HG02885 (cell line): ENCODE measurements at regions not wholly inside any gene's neighbourhood (a gene's known extent, or its start where the extent isn't known, plus 50 kb on each side); places are given as distances from the start of the nearest gene placed in this dataset.

Source experiments
- ATAC-seq: cut with Tn5 transposase; IDR thresholded peaks from one replicate; pipeline ENCODE4 v1.9.1; 2021; ENCODE audit warnings: mild to moderate bottlenecking; ENCODE audit not compliant: unreplicated experiment, poor library complexity

DNA sequence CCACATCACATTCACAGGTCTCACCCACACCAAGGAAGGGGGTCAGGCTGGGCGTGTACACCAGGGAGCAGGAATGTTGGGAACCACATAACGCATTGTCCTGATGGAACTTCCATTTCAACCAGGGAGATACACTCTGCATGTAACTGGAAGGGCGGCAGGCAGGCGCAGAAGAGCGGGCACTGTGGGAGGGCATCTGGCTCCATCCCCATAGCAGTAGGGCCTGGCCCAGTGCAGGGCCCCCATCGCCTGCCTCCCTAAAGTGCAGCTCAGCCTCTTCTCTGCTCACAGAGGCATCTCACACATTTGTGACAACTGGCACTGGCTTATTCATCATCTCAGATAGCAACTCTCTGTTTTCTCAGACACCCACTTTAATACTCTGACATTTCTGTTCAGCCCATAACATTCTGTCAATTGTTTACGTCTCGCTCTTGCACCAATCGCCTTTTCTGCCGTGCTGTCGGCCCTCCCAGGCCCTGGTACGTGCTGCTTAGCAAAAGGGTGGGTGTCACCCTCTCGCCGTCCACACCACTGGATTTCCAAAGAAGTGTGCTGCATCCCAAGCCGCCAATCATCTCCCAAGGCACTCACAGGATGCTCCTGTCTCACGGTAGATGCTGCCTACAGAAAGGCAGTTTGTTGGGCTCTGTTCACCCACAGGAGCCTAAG lies 353.3 kb upstream of the ZNF507 start:
- no peak for ATAC-seq

DNA sequence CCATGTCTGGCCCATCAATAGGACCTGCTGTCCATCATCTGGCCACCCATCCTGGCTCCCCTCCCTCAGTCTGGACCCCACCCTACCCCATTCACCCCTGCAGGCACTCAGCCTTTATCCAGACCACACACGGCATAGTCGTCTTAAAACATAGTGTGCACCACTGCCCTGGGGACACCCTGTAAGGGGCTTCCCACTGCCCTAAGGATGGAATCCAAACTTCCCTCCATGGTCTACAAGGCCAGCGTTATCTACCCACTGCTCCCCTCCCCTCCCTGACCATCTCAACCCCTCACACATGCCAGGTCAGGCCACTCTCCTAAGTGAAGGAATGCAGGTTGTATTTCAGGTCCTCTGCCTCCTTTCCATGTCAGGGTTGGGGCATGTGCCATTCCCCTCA lies 352.7 kb upstream of the ZNF507 start:
- ATAC-seq = no peak

DNA sequence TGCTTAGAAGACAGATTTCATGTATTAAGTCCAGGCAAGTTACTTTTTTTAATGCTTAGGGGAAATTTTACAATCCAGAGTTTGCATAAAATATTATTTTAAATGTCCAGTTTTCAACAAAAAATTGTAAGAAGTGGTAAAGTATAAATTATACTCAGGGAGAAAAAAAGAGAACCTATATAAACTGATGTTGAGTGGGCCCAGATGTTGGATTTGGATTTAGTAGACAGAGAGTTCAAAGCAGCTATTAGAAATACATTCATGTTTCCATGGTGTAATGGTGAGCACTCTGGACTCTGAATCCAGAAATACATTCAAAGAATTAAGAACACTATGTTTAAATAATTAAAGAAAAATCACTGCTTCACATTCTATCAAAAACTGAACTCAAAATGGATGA lies 349.9 kb upstream of the ZNF507 start:
- ATAC-seq = no peak

DNA sequence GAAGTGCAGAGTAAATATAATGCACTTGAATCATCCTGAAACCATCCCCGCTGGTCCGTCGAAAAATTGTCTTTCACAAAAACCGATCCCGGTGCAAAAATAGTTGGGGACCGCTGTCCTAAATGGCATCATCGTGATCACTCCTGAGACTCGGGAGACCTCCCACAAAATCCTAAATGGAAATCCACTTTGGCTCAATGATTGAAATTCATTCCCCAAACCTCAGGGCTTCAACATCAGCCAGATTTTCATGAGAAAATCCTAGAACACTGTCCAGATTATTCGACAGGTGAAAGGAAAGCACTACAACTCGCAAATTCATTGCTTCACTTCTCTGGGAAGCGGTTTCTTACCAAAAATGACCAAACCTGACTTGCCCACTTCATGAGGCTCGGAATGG lies 335.3 kb upstream of the ZNF507 start:
- no peak for ATAC-seq

DNA sequence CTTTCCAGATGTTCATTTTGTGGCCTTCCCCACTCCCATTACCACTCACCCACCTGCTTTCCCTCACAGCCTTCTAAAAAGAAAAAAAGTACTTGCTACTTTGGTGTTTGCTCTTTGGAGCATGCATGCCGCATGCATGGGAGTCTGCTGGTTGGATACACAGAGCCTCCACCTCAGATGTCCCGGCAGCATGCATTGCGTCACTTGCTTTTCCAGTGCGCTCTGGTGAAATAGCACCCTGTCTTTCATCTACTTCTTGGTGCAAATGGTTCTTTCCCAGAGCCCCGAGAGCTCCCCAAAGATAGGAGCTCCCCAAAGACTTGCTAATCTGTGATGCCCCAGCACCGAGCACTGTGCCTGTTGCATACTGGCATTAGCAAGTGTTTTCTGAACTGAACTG lies 333.2 kb upstream of the ZNF507 start:
- ATAC-seq = no peak

DNA sequence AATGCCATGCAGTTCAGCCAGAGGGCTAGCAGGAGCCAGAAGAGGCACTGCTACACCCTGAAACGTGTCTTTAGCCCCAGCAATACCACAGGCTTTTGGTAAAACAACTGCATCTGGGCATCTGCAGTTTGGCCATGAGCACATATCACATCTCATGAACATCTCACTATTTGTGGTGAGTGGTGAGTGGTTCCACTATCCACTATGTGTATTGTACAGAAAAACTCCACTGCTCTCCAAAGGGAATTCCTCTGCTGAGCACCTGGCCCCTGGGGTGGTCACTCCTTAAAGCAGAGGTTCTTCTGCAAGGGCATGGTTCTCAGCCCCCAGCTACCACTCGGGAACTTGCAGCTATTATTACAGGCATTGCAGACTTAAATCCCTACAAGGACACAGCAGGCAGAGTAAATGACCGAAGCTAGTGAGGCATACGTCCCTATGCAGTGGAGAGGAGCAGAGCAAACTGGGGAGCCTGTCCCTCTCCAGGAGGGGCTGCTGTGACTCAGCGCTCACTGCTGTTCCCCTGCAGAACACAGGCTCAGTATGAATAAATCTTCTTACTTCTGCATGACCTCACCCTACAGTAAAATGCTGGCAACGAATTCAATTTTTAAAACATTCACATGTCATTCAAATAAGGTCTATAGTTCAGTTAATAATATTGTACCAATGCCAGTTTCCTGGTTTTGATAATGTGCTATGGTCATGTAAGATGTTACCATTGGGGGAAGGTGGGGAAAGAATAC lies 332.4 kb upstream of the ZNF507 start:
- no peak for ATAC-seq

DNA sequence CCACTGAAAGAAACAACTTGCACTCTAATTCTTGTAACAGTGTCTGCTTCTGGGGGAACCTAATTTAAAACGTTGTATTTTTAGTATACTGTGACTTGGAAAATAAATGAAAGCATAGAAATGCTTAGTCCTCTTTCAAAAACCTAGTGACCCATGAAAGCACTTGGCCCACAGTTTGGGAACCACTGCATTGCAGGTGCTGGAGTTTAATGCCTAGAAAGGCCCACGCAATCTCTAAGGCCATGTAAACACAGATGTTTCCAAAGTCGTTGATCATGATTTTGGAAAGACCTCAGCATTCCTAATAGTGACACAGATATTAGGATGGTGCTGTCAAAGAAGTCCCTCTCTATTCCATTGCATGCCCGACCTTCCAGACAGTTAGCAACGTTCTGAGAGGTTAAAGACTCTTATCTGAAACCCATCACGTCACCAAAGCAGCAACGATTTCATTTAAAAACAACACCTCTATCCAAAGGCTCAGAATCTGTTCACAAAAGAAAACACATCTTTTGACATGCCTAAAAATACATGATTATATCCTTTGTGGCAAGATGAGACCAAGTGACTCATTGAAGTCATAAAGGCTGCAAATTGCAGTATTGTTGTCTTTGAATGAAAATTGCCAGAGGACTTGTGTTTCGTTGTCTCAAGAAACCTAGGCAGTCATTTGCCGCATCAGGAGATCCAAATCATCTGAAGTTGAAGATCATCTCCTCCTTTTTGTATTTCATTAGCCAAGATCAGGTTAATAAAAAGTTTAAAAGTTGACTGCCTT lies 328.0 kb upstream of the ZNF507 start:
- ATAC-seq = no peak

DNA sequence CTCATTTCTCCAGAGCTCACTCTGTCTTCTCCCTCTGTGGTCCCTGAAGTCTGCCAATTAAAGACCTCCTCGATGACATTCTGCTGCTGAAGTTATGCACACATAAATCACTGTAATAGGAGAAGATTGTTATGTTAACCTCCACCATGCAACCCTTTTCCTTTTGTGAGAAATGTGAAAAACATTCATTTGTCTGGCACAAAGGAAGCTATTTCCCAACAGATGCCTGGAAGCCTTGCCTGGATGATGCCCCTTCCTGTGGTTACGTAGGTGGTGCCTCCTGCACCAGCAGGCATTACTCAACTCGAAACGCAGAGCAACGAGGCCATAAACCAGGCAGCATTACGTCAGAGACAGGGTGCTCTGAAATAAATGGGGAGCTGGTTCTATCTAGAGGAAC lies 327.4 kb upstream of the ZNF507 start:
- ATAC-seq = no peak

DNA sequence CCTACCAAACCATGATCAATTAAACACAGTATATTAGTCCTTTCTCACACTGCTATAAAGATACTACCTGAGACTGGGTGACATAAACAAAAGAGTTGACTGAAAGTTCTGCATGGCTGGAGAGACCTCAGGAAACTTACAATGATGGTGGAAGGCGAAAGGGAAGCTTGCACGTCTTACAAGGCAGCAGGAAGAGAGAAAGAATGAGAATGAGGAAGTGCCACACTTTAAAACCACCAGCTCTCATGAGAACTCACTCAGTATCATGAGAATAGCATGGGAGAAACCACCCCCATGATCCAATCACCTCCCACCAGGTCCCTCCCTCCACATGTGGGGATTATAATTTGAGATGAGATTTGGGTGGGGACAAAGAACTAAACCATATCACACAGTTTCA lies 324.9 kb upstream of the ZNF507 start:
- no peak for ATAC-seq

DNA sequence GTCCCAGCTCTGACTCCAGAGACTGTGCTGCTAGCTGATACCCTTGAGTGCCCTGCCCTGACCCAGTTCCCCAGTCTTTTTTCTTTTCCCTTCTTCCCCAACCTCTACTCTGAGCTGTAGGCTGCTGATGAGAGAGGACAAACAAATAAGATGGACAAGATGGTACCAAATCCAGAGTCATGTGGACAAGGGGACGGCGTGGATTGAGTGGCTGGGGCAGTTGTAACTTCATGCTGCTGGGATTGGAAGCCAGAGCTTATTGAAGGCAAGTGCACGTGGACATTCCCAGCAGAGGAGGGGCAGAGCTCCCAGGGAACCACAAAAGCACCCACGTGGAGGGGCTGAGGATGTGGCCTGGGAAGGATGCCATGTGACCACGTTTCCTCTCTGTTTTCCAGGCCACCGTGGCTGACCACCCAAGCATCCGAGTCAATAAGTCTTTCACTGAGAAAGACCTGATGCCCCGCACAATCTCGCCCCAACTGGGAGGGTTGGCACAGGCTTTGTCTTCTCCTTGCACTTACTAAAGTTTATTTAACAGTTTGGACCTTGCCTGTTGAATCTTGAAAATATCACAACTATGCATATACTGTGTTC lies 323.3 kb upstream of the ZNF507 start:
- no peak for ATAC-seq

DNA sequence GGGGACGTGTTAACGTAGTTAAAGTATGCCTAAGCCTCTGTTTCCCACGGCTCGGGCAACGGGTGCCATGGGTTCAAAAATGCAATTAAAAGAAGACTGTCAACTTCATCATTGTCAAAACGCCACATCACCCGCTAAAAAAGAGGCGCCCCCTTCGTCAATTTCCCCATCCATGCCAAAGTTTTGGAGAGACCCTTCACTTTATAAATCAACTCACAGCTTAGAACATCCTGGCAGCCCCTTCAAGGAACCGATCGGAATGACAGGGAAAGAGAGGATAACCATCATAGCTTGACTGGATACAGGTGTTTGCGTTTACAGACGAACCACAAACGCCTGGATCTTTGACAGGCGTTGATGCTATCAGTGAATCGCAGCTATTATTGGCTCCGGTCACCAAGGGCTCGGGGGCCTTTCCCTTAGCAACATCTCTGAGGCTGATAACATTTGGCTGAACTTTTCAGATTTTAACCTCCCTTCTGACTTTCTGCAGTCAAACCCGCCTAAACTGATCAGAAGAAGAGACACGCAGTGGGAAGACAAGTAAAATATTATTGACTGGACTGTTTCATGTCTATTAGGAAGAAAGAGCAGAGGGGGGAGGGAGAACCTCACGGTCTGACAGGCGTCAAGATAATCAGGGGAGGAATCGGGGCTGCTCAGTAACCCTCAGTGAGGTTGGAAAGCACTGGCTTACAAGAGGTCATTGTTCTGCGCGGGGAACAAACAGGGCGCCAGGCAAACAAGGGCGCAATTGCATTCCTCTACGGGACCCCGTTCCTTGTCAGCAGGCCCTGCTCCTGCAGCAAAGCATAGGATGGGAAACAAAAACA lies 322.5 kb upstream of the ZNF507 start:
- ATAC-seq = no peak

DNA sequence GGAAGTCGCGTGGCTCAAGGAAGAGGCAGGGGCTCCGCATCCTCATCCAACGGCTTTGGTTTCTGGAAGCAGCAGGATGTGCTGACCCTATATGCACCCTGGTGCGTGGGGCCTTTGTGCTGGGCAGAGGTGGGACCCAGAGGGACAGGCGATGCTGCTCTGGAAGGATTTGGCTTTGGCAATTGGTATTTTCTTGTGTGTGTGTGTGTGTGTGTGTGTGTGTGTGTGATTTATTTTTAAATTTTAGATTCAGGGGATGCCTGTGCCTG lies 321.9 kb upstream of the ZNF507 start:
- no peak for ATAC-seq

DNA sequence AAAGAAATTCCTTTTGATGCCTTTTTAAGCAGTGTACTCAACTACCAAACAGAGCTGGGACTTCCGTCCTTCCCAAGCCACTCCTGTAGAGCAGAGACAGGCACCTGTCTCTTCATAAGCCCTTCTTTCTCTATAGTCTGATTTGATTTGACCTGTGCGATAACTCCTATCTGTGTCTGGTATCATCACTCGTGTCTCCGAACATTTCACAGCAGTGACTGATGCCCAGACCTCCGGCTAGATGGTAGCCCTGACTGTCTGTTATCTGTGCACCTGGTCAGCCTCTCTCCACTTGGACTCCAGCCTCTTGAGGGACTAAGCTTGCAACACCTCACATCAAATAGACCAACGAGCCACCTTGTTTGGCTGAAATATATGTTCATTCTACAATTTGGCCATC lies 316.2 kb upstream of the ZNF507 start:
- ATAC-seq = no peak

DNA sequence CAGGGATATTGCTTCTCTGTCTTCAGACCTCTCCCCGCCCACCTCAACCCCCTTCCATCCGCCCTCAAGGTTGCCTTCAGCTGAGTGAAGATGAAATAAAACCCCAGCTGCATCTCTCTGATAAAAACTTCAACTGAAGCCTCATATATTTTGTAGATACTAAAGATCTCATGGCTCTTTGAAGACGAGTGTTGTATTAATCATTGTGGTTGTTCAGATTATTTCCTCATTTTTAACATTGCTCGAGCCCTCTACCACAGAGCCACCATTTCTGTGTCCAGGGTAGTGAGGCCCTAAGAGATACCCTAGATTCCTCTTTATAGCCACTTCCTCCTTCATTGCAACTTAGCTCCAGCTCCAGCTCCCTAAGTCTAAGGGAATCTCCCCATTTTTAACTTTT lies 312.8 kb upstream of the ZNF507 start:
- no peak for ATAC-seq

DNA sequence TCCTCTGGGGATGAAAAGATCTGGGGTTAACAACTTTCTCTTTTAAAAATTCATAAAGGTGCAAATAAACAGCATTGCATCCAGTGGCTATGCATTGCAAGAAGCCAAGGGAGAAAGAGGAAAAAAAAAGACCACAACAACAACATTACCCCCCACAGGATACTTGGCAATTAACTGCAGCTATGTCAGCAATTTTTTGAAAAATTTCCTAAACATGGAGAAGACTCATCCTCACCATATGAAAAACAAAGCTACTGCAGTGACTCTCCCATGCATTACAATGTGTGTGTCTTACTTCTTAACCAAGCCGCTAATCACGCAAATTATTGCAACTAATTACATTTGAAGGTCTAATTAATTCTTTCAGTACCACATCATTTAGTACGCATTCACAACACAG lies 309.8 kb upstream of the ZNF507 start:
- ATAC-seq = no peak

DNA sequence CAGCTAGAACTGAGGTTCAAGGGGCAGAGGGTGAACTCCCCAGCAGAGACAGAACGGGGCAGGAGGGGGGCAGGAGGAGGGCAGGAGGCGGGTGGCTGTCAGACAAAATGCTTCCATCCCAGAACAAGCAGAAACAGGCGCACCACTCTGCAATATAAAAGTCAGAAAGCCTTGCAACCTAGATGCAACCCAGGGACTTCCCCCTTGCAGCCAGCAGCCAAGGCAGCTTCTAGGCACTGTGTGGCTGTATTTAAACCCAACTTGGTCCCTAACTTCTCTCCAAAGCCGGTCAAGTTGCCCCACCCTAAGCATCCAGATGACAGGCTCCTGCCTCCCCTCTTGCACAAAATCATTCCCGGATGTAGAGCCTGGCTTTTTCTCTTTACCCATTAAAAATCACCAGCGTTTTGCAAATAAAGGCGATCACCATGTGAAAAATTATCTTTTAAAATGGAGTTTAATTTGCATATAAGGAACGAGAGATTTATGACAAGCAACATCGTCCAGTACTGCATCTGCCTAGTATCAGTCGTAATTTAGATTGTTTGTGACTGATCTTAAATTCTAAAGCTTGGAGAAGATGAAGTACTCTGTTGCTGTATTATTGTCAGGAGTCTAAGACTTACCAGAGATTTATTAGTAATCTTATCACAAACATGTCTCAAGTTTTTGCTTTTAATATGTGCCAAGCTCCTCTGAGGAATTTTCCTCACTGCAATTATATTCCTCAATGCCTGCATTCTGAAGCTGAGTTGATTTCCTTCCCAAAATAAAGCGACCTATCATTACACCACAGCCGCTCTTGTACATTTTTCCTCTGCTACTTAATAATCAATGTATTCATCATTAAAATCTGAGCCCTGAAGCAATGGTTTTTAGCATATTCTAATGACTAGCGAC lies 307.1 kb upstream of the ZNF507 start:
- no peak for ATAC-seq

DNA sequence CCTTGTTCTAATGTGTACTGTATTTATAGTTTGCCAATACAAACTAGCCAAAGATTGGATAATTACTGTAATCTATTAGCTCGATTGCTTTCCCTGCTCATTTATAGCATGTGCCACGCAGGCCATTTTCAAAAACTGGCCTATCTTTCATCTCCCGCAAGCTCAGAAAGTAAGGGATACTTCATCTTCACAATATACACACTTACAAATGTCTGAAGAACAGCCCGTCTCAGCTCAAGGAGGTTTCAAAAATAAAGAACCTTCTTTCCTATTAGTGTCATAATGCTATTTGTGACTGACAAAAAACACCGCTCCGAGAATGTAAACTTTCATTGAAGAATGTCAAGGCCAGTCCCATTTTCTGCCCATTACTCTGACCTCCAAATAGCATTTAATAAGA lies 306.4 kb upstream of the ZNF507 start:
- no peak for ATAC-seq

DNA sequence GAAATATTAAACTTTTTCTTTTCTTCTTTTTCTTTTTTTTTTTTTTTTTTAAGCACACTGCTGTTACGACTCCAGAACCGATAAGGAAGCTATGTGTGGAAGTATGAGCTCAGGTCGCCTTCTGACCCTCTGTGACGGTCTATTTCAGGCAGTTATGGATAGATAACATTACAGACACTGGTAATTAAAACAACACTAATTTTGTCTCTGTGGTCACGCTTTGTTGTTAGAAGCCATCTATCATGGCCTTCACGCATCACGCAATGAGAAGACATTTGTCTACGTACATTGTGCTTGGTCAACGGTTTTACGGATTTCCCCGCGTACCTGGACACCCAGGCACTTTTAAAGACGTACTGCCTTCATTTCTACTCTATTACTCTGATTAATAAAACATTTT lies 306.0 kb upstream of the ZNF507 start:
- no peak for ATAC-seq

DNA sequence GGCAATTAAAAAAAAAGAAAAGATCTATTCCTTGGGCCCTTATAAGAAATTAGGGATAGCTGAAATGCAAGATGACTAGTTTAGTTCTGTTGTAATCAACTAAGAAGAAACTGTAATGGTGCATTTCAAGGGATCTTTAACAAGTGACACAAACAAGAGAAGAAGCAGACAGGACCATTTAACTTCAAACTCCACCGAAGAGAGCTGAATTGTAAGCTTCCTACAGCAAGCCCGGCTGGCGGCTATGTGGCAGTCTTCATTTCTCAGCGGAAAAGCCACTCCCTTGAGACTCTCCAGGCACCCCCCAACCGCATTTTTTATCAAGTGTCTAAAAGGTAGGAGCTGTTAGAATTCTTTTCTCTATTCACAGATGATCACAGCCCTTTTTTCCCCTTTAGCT lies 305.2 kb upstream of the ZNF507 start:
- ATAC-seq = no peak
